WTC11 (cell line): ENCODE measurements at regions not wholly inside any gene's neighbourhood (a gene's known extent, or its start where the extent isn't known, plus 50 kb on each side); places are given as distances from the start of the nearest gene placed in this dataset.

ENCODE experiments used
- ATAC-seq: fragments of 200-7000 bp; cut with Tn5 transposase; 2 replicates; pipeline ENCODE4 v1.10.0; 2021; ENCODE audit warnings: mild to moderate bottlenecking, moderate library complexity
- CTCF ChIA-PET: fragments of 300-600 bp; sonication (Branson Sonifier 250); formaldehyde crosslinking; loops from one replicate; lab custom pipeline; 2021; ENCODE audit warnings: antibody characterized with exemption; lab: Charles Lee
- POLR2A ChIA-PET: fragments of 350-600 bp; sonication (Branson Sonifier 250); formaldehyde crosslinking; loops from one replicate; lab custom pipeline; 2021; ENCODE audit warnings: antibody characterized with exemption; lab: Charles Lee
- DNase-seq: peaks from one replicate; pipeline ENCODE4 v3.0.0; 2021; ENCODE audit warnings: low spot score
- H3K27ac Mint-ChIP-seq: 2 replicates; pipeline ENCODE4 v1.8.0; 2021; ENCODE audit warnings: mixed read lengths
- H3K27me3 Mint-ChIP-seq: 2 replicates; pipeline ENCODE4 v1.8.0; 2021; ENCODE audit warnings: low read depth, mild to moderate bottlenecking, moderate library complexity, mixed read lengths
- H3K36me3 Mint-ChIP-seq: 2 replicates; pipeline ENCODE4 v1.8.0; 2021; ENCODE audit warnings: mixed read lengths
- H3K4me1 Mint-ChIP-seq: 2 replicates; pipeline ENCODE4 v1.8.0; 2022; ENCODE audit warnings: mixed read lengths
- H3K4me3 Mint-ChIP-seq: 2 replicates; pipeline ENCODE4 v1.8.0; 2021; ENCODE audit warnings: mild to moderate bottlenecking, moderate library complexity, mixed read lengths
- H3K9me3 Mint-ChIP-seq: 2 replicates; pipeline ENCODE4 v1.8.0; 2021; ENCODE audit warnings: mixed read lengths
- ATF1 ChIP-seq: sonication (generic); formaldehyde crosslinking; IDR thresholded peaks from 2 replicates; pipeline ENCODE4 v1.8.1; 2023; ENCODE audit warnings: mild to moderate bottlenecking, moderate library complexity, missing genetic modification reagents
- CBFB ChIP-seq: sonication (generic); formaldehyde crosslinking; IDR thresholded peaks from 2 replicates; pipeline ENCODE4 v1.8.1; 2022; ENCODE audit warnings: mild to moderate bottlenecking, low read depth, missing genetic modification reagents
- FOXJ3 ChIP-seq: sonication (generic); formaldehyde crosslinking; IDR thresholded peaks from 2 replicates; pipeline ENCODE4 v1.9.0; 2021; ENCODE audit warnings: missing genetic modification reagents, mild to moderate bottlenecking, borderline replicate concordance
- FOXK1 ChIP-seq: sonication (generic); formaldehyde crosslinking; IDR thresholded peaks from 2 replicates; pipeline ENCODE4 v1.8.0; 2022; ENCODE audit warnings: mild to moderate bottlenecking, moderate library complexity, missing genetic modification reagents
- HMGA2 ChIP-seq: fragments of 250-450 bp; sonication (Bioruptor Pico); IDR thresholded peaks from 2 replicates; pipeline ENCODE4 v1.4.0; 2021; ENCODE audit warnings: mild to moderate bottlenecking, moderate library complexity
- NFE2L1 ChIP-seq: sonication (generic); formaldehyde crosslinking; IDR thresholded peaks from 2 replicates; pipeline ENCODE4 v1.8.1; 2023; ENCODE audit warnings: missing genetic modification reagents
- NR1H2 ChIP-seq: sonication (generic); formaldehyde crosslinking; IDR thresholded peaks from 2 replicates; pipeline ENCODE4 v1.9.0; 2021; ENCODE audit warnings: mild to moderate bottlenecking, moderate library complexity, missing genetic modification reagents
- NR2C2 ChIP-seq: sonication (generic); formaldehyde crosslinking; IDR thresholded peaks from 2 replicates; pipeline ENCODE4 v1.8.0; 2022; ENCODE audit warnings: mild to moderate bottlenecking, missing genetic modification reagents
- SMAD3 ChIP-seq: sonication (generic); formaldehyde crosslinking; IDR thresholded peaks from 2 replicates; pipeline ENCODE4 v1.8.0; 2022; ENCODE audit warnings: missing genetic modification reagents, mild to moderate bottlenecking, borderline replicate concordance
- TCF7 ChIP-seq: sonication (generic); formaldehyde crosslinking; IDR thresholded peaks from 2 replicates; pipeline ENCODE4 v1.8.0; 2022; ENCODE audit warnings: mild to moderate bottlenecking, low read depth, missing genetic modification reagents, moderate library complexity
- ZNF263 ChIP-seq: sonication (generic); formaldehyde crosslinking; IDR thresholded peaks from 2 replicates; pipeline ENCODE4 v1.8.1; 2022; ENCODE audit warnings: low read depth, mild to moderate bottlenecking, moderate library complexity, missing genetic modification reagents
- TF ChIP-seq, protein P1 (sequence below): fragments of 250-450 bp; sonication (Bioruptor Pico); IDR thresholded peaks from 2 replicates; pipeline ENCODE4 v1.9.0; 2021; ENCODE audit warnings: mild to moderate bottlenecking, borderline replicate concordance
- TF ChIP-seq, protein P2 (sequence below): fragments of 250-450 bp; sonication (Bioruptor Pico); IDR thresholded peaks from 2 replicates; pipeline ENCODE4 v2.1.2; 2022; ENCODE audit warnings: mild to moderate bottlenecking, moderate library complexity
- TF ChIP-seq, protein P3 (sequence below): sonication (generic); formaldehyde crosslinking; IDR thresholded peaks from 2 replicates; pipeline ENCODE4 v1.8.1; 2022; ENCODE audit warnings: low read depth, mild to moderate bottlenecking, moderate library complexity, missing genetic modification reagents, borderline replicate concordance
- TF ChIP-seq, protein P4 (sequence below): fragments of 250-450 bp; sonication (Bioruptor Pico); IDR thresholded peaks from 2 replicates; pipeline ENCODE4 v1.9.0; 2021; ENCODE audit warnings: moderate library complexity, mild to moderate bottlenecking, inconsistent platforms, borderline replicate concordance
- TF ChIP-seq, protein P5 (sequence below): sonication (generic); formaldehyde crosslinking; IDR thresholded peaks from 2 replicates; pipeline ENCODE4 v1.8.0; 2022; ENCODE audit warnings: mild to moderate bottlenecking, missing genetic modification reagents
- TF ChIP-seq, protein P6 (sequence below): sonication (generic); formaldehyde crosslinking; IDR thresholded peaks from 2 replicates; pipeline ENCODE4 v1.8.0; 2023; ENCODE audit warnings: missing genetic modification reagents
- TF ChIP-seq, protein P7 (sequence below): sonication (generic); formaldehyde crosslinking; IDR thresholded peaks from 2 replicates; pipeline ENCODE4 v1.8.1; 2023; ENCODE audit warnings: mild to moderate bottlenecking, missing genetic modification reagents, moderate library complexity
- TF ChIP-seq, protein P8 (sequence below): sonication (generic); formaldehyde crosslinking; IDR thresholded peaks from 2 replicates; pipeline ENCODE4 v1.8.1; 2023; ENCODE audit warnings: mild to moderate bottlenecking, missing genetic modification reagents
- TF ChIP-seq, protein P9 (sequence below): fragments of 250-450 bp; sonication (Bioruptor Pico); IDR thresholded peaks from 2 replicates; pipeline ENCODE4 v1.8.0; 2021; ENCODE audit warnings: mild to moderate bottlenecking

DNA sequence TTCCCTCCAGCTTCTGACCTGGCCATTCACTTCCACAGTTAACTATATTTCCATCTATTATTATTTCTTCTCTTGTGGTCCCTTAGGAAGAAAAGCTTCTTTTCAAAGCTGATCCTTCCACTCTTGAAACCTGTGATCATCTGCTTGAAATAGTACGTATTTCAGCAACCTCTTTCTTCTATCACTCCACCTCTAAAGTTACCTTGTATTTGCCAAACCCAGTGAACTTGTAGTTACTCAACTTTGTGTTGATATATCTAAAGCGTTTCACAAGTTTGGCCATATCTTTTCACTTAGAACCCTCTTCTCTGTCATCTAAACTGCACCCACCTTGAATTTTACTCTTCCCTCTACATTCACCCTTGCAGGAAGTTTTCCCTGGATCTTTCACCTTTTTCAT is 173.8 kb upstream of the RAD23B start (continued):
- TF ChIP-seq, protein P1, sequence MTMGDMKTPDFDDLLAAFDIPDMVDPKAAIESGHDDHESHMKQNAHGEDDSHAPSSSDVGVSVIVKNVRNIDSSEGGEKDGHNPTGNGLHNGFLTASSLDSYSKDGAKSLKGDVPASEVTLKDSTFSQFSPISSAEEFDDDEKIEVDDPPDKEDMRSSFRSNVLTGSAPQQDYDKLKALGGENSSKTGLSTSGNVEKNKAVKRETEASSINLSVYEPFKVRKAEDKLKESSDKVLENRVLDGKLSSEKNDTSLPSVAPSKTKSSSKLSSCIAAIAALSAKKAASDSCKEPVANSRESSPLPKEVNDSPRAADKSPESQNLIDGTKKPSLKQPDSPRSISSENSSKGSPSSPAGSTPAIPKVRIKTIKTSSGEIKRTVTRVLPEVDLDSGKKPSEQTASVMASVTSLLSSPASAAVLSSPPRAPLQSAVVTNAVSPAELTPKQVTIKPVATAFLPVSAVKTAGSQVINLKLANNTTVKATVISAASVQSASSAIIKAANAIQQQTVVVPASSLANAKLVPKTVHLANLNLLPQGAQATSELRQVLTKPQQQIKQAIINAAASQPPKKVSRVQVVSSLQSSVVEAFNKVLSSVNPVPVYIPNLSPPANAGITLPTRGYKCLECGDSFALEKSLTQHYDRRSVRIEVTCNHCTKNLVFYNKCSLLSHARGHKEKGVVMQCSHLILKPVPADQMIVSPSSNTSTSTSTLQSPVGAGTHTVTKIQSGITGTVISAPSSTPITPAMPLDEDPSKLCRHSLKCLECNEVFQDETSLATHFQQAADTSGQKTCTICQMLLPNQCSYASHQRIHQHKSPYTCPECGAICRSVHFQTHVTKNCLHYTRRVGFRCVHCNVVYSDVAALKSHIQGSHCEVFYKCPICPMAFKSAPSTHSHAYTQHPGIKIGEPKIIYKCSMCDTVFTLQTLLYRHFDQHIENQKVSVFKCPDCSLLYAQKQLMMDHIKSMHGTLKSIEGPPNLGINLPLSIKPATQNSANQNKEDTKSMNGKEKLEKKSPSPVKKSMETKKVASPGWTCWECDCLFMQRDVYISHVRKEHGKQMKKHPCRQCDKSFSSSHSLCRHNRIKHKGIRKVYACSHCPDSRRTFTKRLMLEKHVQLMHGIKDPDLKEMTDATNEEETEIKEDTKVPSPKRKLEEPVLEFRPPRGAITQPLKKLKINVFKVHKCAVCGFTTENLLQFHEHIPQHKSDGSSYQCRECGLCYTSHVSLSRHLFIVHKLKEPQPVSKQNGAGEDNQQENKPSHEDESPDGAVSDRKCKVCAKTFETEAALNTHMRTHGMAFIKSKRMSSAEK = no peak
- TF ChIP-seq, protein P2, sequence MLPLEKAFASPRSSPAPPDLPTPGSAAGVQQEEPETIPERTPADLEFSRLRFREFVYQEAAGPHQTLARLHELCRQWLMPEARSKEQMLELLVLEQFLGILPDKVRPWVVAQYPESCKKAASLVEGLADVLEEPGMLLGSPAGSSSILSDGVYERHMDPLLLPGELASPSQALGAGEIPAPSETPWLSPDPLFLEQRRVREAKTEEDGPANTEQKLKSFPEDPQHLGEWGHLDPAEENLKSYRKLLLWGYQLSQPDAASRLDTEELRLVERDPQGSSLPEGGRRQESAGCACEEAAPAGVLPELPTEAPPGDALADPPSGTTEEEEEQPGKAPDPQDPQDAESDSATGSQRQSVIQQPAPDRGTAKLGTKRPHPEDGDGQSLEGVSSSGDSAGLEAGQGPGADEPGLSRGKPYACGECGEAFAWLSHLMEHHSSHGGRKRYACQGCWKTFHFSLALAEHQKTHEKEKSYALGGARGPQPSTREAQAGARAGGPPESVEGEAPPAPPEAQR (CRISPR knock-in tag) = no peak
- TF ChIP-seq, protein P3, sequence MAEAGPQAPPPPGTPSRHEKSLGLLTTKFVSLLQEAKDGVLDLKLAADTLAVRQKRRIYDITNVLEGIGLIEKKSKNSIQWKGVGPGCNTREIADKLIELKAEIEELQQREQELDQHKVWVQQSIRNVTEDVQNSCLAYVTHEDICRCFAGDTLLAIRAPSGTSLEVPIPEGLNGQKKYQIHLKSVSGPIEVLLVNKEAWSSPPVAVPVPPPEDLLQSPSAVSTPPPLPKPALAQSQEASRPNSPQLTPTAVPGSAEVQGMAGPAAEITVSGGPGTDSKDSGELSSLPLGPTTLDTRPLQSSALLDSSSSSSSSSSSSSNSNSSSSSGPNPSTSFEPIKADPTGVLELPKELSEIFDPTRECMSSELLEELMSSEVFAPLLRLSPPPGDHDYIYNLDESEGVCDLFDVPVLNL (CRISPR knock-in tag) = no peak
- TF ChIP-seq ZNF263 (CRISPR knock-in tag) = no peak
- no peak for TF ChIP-seq FOXJ3

DNA sequence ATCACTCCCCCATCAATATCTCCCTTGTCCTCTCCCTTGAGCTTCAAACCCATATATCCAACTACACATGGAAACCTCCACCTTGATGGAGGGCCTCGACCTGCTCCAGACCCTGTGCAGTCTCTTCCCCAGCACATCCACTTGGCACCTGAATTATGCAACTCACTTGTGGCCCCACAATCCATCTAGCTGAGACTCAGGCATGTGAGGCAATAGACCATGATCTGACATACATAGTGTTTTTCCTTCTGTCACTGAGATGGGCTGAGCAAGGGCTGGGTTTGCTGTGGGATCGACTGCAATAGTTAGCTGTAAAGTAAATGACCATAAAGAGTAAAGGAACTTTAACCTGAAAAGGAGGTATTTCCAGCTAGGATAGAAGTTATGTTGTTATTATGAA is 172.9 kb upstream of the RAD23B start:
- no peak overlapping the region for H3K4me3 Mint-ChIP-seq
- no peaks in the 10 kb centered on the region for H3K27me3 Mint-ChIP-seq
- ChIA-PET CTCF (no interaction called here), POLR2A (no interaction called here)
- no peak overlapping the region for H3K27ac Mint-ChIP-seq
- no peak for DNase-seq
- TF ChIP-seq, protein P4, sequence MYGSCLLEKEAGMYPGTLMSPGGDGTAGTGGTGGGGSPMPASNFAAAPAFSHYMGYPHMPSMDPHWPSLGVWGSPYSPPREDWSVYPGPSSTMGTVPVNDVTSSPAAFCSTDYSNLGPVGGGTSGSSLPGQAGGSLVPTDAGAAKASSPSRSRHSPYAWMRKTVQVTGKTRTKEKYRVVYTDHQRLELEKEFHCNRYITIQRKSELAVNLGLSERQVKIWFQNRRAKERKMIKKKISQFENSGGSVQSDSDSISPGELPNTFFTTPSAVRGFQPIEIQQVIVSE = no peak
- TF ChIP-seq, protein P5, sequence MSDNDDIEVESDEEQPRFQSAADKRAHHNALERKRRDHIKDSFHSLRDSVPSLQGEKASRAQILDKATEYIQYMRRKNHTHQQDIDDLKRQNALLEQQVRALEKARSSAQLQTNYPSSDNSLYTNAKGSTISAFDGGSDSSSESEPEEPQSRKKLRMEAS = no peak
- no peak for TF ChIP-seq FOXK1
- TF ChIP-seq NR2C2 (CRISPR knock-in tag) = no peak
- TF ChIP-seq TCF7 (CRISPR knock-in tag) = no peak
- TF ChIP-seq CBFB = no peak
- TF ChIP-seq, protein P6, sequence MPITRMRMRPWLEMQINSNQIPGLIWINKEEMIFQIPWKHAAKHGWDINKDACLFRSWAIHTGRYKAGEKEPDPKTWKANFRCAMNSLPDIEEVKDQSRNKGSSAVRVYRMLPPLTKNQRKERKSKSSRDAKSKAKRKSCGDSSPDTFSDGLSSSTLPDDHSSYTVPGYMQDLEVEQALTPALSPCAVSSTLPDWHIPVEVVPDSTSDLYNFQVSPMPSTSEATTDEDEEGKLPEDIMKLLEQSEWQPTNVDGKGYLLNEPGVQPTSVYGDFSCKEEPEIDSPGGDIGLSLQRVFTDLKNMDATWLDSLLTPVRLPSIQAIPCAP (CRISPR knock-in tag) = no peak
- no peak for TF ChIP-seq NR1H2 (CRISPR knock-in tag)
- TF ChIP-seq SMAD3 (CRISPR knock-in tag) = no peak
- no peak for TF ChIP-seq ATF1 (CRISPR knock-in tag)
- TF ChIP-seq, protein P7, sequence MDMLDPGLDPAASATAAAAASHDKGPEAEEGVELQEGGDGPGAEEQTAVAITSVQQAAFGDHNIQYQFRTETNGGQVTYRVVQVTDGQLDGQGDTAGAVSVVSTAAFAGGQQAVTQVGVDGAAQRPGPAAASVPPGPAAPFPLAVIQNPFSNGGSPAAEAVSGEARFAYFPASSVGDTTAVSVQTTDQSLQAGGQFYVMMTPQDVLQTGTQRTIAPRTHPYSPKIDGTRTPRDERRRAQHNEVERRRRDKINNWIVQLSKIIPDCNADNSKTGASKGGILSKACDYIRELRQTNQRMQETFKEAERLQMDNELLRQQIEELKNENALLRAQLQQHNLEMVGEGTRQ (CRISPR knock-in tag) = no peak
- no peak for TF ChIP-seq NFE2L1 (CRISPR knock-in tag)
- TF ChIP-seq, protein P8, sequence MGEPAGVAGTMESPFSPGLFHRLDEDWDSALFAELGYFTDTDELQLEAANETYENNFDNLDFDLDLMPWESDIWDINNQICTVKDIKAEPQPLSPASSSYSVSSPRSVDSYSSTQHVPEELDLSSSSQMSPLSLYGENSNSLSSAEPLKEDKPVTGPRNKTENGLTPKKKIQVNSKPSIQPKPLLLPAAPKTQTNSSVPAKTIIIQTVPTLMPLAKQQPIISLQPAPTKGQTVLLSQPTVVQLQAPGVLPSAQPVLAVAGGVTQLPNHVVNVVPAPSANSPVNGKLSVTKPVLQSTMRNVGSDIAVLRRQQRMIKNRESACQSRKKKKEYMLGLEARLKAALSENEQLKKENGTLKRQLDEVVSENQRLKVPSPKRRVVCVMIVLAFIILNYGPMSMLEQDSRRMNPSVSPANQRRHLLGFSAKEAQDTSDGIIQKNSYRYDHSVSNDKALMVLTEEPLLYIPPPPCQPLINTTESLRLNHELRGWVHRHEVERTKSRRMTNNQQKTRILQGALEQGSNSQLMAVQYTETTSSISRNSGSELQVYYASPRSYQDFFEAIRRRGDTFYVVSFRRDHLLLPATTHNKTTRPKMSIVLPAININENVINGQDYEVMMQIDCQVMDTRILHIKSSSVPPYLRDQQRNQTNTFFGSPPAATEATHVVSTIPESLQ (CRISPR knock-in tag) = no peak
- TF ChIP-seq, protein P9, sequence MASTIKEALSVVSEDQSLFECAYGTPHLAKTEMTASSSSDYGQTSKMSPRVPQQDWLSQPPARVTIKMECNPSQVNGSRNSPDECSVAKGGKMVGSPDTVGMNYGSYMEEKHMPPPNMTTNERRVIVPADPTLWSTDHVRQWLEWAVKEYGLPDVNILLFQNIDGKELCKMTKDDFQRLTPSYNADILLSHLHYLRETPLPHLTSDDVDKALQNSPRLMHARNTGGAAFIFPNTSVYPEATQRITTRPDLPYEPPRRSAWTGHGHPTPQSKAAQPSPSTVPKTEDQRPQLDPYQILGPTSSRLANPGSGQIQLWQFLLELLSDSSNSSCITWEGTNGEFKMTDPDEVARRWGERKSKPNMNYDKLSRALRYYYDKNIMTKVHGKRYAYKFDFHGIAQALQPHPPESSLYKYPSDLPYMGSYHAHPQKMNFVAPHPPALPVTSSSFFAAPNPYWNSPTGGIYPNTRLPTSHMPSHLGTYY = no peak
- no peak for TF ChIP-seq HMGA2 (CRISPR knock-in tag)
- no peak for ATAC-seq
- no peaks in the 10 kb centered on the region for H3K36me3 Mint-ChIP-seq
- H3K4me1 Mint-ChIP-seq = no peaks in the 10 kb centered on the region
- H3K9me3 Mint-ChIP-seq = no peaks in the 10 kb centered on the region; the same call in 1 of the 2 replicates
